ENCODE measurements at regions not wholly inside any gene's neighbourhood (a gene's known extent, or its start where the extent isn't known, plus 50 kb on each side); places are given as distances from the start of the nearest gene placed in this dataset.

- Histone ChIP-seq H3K4me1 (ENCODE audit: insufficient read depth, low read length) (no peaks in the 10 kb centered on the region), H3K9ac (ENCODE audit: low read depth, low read length) (no peak overlapping the region), H3K36me3 (ENCODE audit: insufficient read depth, low read length) (no peaks in the 10 kb centered on the region), H3K9me3 (ENCODE audit: control insufficient read depth, insufficient read depth, low read length) (no peaks in the 10 kb centered on the region)
Observed at GRCh38 chr2:12844511-12844910, 127.8 kb downstream of the TRIB2 start.

DNA sequence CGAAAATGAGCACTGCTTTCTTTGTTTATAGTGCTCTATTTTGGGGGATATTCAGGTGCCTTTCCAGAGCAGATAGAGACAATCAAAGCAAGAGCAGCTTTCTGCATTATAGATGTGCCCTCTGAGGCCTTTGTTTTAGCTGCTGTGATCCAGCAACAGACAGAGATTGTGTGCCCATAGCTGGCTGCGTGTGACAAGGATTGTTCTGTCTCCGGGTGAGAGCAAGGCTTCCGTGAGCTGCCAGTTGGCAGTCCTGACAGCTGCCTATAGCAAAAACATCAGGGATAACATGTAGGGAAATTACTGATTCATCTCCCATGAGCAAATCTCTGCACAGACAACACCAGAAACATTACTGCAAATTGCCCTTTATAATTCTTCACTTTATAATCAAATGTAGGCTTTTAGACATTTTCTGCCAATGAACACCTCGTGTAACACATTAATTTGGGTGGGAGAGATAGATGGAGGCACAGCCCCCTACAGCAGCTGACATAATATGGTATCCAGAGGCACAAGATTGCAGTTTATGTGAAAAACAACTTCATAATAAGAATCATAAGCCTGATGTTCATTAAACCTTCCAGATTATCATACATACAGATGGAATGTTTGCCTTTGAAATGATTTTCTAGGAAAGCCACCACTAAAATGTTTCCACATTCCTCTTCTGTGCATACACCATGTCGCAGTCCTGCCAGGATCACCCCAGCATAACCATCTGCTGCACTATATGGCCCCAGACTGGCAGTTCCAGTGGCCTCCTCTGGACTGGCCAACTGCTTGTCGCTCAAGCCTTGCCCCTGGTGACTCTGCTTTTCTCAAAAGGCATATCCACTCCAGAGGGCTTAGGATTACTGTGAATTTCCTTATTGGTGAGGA lies 131.2 kb downstream of the TRIB2 start:
- no peaks in the 10 kb centered on the region for H3K36me3 ChIP-seq (ENCODE audit: insufficient read depth, low read length)
- H3K9ac ChIP-seq (ENCODE audit: low read depth, low read length), result no peak overlapping the region
- H3K4me1 ChIP-seq (ENCODE audit: insufficient read depth, low read length), result no peaks in the 10 kb centered on the region
- H3K9me3 ChIP-seq (ENCODE audit: control insufficient read depth, insufficient read depth, low read length), result no peaks in the 10 kb centered on the region

GRCh38 chr2:12852135-12852534 lies 135.4 kb downstream of the TRIB2 start:
- Histone ChIP-seq H3K9me3 (ENCODE audit: control insufficient read depth, insufficient read depth, low read length) (0 out of 2 replicates have a peak, but pooled peaks cover 3% of the 10 kb centered on the region), H3K9ac (ENCODE audit: low read depth, low read length) (no peak overlapping the region)

DNA sequence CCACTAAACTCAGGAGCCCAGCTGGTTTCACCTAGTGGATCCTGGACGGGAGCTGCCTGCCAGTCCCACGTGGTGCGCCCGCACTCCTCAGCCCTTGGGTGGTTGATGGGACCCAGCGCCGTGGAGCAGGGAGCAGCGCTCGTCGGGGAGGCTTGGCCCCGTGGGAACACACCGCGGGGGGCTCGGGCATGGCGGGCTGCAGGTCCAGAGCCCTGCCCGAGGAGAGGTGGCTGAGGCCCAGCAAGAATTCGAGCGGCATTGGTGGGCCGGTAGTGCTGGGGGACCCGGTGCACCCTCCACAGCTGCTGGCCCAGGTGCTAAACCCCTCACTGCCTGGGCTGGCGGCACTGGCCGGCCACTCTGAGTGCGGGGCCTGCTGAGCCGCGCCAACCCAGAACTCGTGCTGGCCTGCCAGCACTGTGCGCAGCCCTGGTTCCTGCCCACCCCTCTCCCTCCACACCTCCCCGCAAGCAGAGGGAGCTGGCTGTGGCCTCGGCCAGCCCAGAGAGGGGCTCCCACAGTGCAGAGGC lies 137.3 kb downstream of the TRIB2 start:
- Histone ChIP-seq H3K4me1 (ENCODE audit: insufficient read depth, low read length) (no peaks in the 10 kb centered on the region), H3K9ac (ENCODE audit: low read depth, low read length) (no peak overlapping the region), H3K36me3 (ENCODE audit: insufficient read depth, low read length) (no peaks in the 10 kb centered on the region), H3K9me3 (ENCODE audit: control insufficient read depth, insufficient read depth, low read length) (peaks cover 3% of the 10 kb centered on the region; the same call in 1 of the 2 replicates)

More at GRCh38 chr2:12852135-12852534, 135.4 kb downstream of the TRIB2 start:
- Histone ChIP-seq H3K36me3 (ENCODE audit: insufficient read depth, low read length) (no peaks in the 10 kb centered on the region), H3K4me1 (ENCODE audit: insufficient read depth, low read length) (no peaks in the 10 kb centered on the region)

DNA sequence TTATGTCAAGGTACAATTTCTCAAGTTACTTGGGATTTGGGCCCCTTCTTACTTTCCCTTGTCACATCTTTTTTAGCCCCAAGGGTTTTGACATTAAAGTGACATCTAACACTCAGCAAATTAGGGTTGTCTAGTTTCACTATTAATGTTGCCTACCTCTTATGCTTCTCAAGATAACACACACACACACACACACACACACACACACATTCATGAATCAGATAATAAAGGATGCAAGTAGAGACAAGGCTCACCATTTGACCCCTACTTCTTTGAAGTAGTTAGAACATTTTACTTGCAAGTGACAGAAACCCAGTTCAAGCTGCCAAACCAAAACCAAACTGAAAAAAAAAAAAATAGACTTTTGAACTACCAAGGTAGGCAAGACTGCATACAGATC lies 138.8 kb downstream of the TRIB2 start:
- no peaks in the 10 kb centered on the region for H3K36me3 ChIP-seq (ENCODE audit: insufficient read depth, low read length)

DNA sequence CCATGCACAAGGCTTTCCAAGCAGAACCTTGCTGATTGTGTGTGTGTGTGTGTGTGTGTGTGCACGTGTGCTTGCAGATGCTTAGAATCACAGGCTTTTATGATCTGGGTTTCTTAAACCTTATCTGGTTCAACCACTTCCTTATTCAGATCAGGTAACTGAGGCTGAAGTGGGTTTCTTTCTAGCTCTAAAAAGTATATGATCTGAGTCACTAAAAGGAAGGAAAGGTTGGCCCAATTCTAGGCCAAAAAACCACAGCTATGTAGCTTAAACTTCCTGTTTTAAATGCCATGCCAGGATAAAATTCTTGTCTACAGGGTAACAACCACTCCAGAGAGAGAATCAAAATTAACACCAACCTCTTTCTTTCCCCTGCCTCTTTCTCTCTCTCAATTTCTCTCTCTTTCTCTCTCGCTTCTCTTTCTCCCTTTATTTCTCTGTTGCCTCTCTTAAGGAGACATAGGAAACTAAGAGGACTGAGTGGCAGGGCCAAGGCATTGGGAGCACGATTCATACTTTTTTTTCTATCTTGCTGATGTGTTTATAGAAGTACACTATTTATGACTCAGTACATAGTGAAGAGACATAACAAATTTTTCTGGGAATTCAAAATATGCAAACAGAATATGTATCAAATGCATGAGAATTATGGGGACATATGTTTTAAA lies 140.3 kb downstream of the TRIB2 start:
- Histone ChIP-seq H3K36me3 (ENCODE audit: insufficient read depth, low read length) (no peaks in the 10 kb centered on the region), H3K9me3 (ENCODE audit: control insufficient read depth, insufficient read depth, low read length) (peaks cover 3% of the 10 kb centered on the region; the same call in 1 of the 2 replicates), H3K9ac (ENCODE audit: low read depth, low read length) (no peak overlapping the region), H3K4me1 (ENCODE audit: insufficient read depth, low read length) (no peaks in the 10 kb centered on the region)

More for the DNA sequence above, 138.8 kb downstream of the TRIB2 start:
- Histone ChIP-seq H3K4me1 (ENCODE audit: insufficient read depth, low read length) (no peaks in the 10 kb centered on the region), H3K9me3 (ENCODE audit: control insufficient read depth, insufficient read depth, low read length) (peaks cover 3% of the 10 kb centered on the region; the same call in 1 of the 2 replicates), H3K9ac (ENCODE audit: low read depth, low read length) (no peak overlapping the region)

GRCh38 chr2:12857891-12858290 lies 141.2 kb downstream of the TRIB2 start:
- H3K9ac ChIP-seq (ENCODE audit: low read depth, low read length), result no peak overlapping the region
- peaks cover 3% of the 10 kb centered on the region; the same call in 1 of the 2 replicates for H3K9me3 ChIP-seq (ENCODE audit: control insufficient read depth, insufficient read depth, low read length)
- no peaks in the 10 kb centered on the region for H3K36me3 ChIP-seq (ENCODE audit: insufficient read depth, low read length)
- no peaks in the 10 kb centered on the region for H3K4me1 ChIP-seq (ENCODE audit: insufficient read depth, low read length)

DNA sequence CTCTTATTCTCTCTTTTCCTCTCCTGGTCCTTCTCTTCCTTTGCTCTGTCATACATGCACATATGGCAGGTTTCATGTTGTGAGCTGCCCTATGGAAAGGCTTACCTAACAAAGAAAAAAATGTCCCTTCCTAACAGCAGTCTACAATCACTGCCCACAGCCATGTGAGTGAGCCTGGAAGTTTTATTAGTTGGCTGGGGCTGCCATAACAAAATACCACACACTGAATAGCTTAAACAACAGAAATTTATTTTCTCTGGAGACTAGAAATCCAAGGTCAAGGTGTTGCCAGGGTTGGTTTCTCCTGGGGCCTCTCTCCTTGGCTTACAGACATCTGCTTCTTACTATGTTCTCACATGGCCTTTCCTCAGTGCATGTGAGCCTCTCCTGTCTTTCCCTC lies 142.1 kb downstream of the TRIB2 start:
- Histone ChIP-seq H3K9me3 (ENCODE audit: control insufficient read depth, insufficient read depth, low read length) (peaks cover 3% of the 10 kb centered on the region; the same call in 1 of the 2 replicates), H3K4me1 (ENCODE audit: insufficient read depth, low read length) (no peaks in the 10 kb centered on the region), H3K9ac (ENCODE audit: low read depth, low read length) (no peak overlapping the region), H3K36me3 (ENCODE audit: insufficient read depth, low read length) (no peaks in the 10 kb centered on the region)

GRCh38 chr2:12861344-12861930 lies 144.7 kb downstream of the TRIB2 start:
- Histone ChIP-seq H3K9ac (ENCODE audit: low read depth, low read length) (no peak overlapping the region), H3K4me1 (ENCODE audit: insufficient read depth, low read length) (no peaks in the 10 kb centered on the region), H3K9me3 (ENCODE audit: control insufficient read depth, insufficient read depth, low read length) (no peaks in the 10 kb centered on the region; the same call in 1 of the 2 replicates), H3K36me3 (ENCODE audit: insufficient read depth, low read length) (no peaks in the 10 kb centered on the region)

DNA sequence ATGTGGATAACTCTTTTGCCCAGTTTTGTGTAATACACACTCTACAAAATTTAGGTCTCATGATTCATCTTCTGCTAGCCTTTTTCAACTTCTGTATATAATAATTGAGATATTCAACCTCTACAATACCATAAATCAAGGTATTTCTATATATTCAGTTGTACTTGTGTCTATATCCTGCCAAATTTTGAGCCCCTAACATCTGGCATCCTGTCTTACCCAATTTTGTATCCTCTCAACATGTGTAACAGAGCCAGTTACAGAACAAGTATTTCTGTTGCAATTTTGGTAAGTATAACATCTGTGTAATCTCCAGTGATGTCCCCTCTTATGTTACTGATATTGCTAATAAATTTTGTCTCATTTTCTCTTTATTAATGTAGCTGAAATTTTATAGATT lies 145.8 kb downstream of the TRIB2 start:
- no peaks in the 10 kb centered on the region; the same call in 1 of the 2 replicates for H3K9me3 ChIP-seq (ENCODE audit: control insufficient read depth, insufficient read depth, low read length)
- H3K9ac ChIP-seq (ENCODE audit: low read depth, low read length), result no peak overlapping the region
- H3K36me3 ChIP-seq (ENCODE audit: insufficient read depth, low read length), result no peaks in the 10 kb centered on the region
- H3K4me1 ChIP-seq (ENCODE audit: insufficient read depth, low read length), result no peaks in the 10 kb centered on the region

DNA sequence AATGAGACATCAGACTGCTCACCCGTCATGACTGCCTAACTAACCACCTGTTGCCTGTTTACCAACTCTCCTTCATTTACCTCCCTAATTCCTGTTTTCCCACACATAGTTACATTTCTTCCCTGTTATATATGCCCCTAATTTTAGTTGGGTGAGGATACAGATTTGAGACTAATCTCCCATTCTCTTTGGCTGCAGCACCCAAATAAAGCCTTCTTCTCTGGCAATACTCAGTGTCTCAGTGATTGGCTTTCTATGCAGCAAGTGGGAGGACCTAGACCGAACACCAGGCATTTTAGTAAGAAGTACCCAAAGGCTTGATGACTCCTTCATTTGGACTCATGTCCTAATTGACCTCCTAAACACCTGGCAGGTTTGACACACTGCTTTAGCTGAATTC lies 147.2 kb downstream of the TRIB2 start:
- Histone ChIP-seq H3K9me3 (ENCODE audit: control insufficient read depth, insufficient read depth, low read length) (no peaks in the 10 kb centered on the region; the same call in 1 of the 2 replicates), H3K4me1 (ENCODE audit: insufficient read depth, low read length) (no peaks in the 10 kb centered on the region), H3K36me3 (ENCODE audit: insufficient read depth, low read length) (no peaks in the 10 kb centered on the region), H3K9ac (ENCODE audit: low read depth, low read length) (no peak overlapping the region)

- Histone ChIP-seq H3K36me3 (ENCODE audit: insufficient read depth, low read length) (no peaks in the 10 kb centered on the region), H3K9ac (ENCODE audit: low read depth, low read length) (no peak overlapping the region), H3K4me1 (ENCODE audit: insufficient read depth, low read length) (no peaks in the 10 kb centered on the region), H3K9me3 (ENCODE audit: control insufficient read depth, insufficient read depth, low read length) (no peaks in the 10 kb centered on the region; the same call in 1 of the 2 replicates)
Observed at GRCh38 chr2:12867631-12868287, 151.0 kb downstream of the TRIB2 start.

DNA sequence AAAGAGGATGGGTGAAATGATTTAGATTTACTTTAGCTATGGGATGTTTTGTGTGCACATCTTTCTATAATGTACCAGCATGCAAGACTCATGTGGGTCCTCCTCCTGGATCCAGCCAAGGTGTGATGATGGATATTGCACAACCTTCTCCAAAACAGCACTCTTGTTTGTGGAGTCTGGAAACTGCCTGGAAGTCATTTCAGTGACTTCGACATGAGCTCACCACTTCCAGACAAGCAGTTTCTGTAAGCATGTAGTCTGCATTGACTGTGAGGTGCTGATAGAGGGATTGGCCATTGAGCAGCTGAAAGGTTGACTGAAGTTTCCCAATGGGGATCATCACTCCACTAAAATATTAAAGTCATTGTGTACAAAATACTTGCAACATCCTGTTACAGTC lies 154.0 kb downstream of the TRIB2 start:
- Histone ChIP-seq H3K4me1 (ENCODE audit: insufficient read depth, low read length) (no peaks in the 10 kb centered on the region), H3K9ac (ENCODE audit: low read depth, low read length) (no peak overlapping the region), H3K36me3 (ENCODE audit: insufficient read depth, low read length) (no peaks in the 10 kb centered on the region), H3K9me3 (ENCODE audit: control insufficient read depth, insufficient read depth, low read length) (no peaks in the 10 kb centered on the region)
